ENCODE measurements at regions not wholly inside any gene's neighbourhood (a gene's known extent, or its start where the extent isn't known, plus 50 kb on each side); places are given as distances from the start of the nearest gene placed in this dataset.

- Histone ChIP-seq H3K4me1 (ENCODE audit: control insufficient read depth, extremely low read depth, insufficient read depth, low read length) (no peaks in the 10 kb centered on the region), H3K27me3 (ENCODE audit: control insufficient read depth, extremely low read depth, insufficient read depth, low read length) (peaks cover 7% of the 10 kb centered on the region), H3K4me2 (ENCODE audit: control insufficient read depth, extremely low read depth, insufficient read depth, low read depth, low read length) (no peak overlapping the region), H3K36me3 (ENCODE audit: control insufficient read depth in 2 of 2, extremely low read depth in 1 of 2, insufficient read depth in 2 of 2, low read length in 2 of 2) (no peaks in the 10 kb centered on the region), H3K27ac (ENCODE audit: control insufficient read depth, insufficient read depth, low read length) (no peak overlapping the region), H3K9me3 (ENCODE audit: control insufficient read depth, low read depth, low read length) (no peaks in the 10 kb centered on the region), H3K9me1 (ENCODE audit: control insufficient read depth, extremely low read depth, insufficient read depth, low read length) (no peaks in the 10 kb centered on the region), H3K79me2 (ENCODE audit: control insufficient read depth, insufficient read depth, low read length) (no peaks in the 10 kb centered on the region), H2AFZ (ENCODE audit: control insufficient read depth, low read length) (no peak overlapping the region), H3K9ac (ENCODE audit: control insufficient read depth, extremely low read depth, insufficient read depth, low read length) (no peak overlapping the region), H4K20me1 (ENCODE audit: control insufficient read depth, extremely low read depth, insufficient read depth, low read length) (no peaks in the 10 kb centered on the region), H3K4me3 (ENCODE audit: control insufficient read depth in 2 of 3, extremely low read depth in 1 of 3, insufficient read depth in 2 of 3, low read depth in 1 of 3, low read length in 3 of 3) (no peak overlapping the region)
- dilution Hi-C loops (cut with MboI; ENCODE audit: extremely low pct_ligation_motif_present, low sequenced_read_pairs), result no loop called here
- no peak for TF ChIP-seq EZH2 (IDR thresholded peaks at IDR 0.05; ENCODE audit: low read length)
- TF ChIP-seq CTCF (optimal IDR thresholded peaks at IDR 0.05 in 1 of 3, IDR thresholded peaks at IDR 0.05 in 1 of 3, conservative IDR thresholded peaks at IDR 0.05 in 1 of 3; ENCODE audit: extremely low read depth in 1 of 3, insufficient read depth in 2 of 3, low read length in 3 of 3), result no peak
- no peak for FAIRE-seq
- no peak for DNase-seq (ENCODE audit: low read depth, low spot score)
Measured at GRCh38 chr10:44308935-44309334, 76.0 kb downstream of the CXCL12 start.

GRCh38 chr10:44307691-44308090 is 77.2 kb downstream of the CXCL12 start:
- no peaks in the 10 kb centered on the region for H4K20me1 ChIP-seq (ENCODE audit: control insufficient read depth, extremely low read depth, insufficient read depth, low read length)
- dilution Hi-C loops (cut with MboI; ENCODE audit: extremely low pct_ligation_motif_present, low sequenced_read_pairs), result no loop called here
- no peak overlapping the region for H2AFZ ChIP-seq (ENCODE audit: control insufficient read depth, low read length)
- no peak for TF ChIP-seq CTCF (optimal IDR thresholded peaks at IDR 0.05 in 1 of 3, IDR thresholded peaks at IDR 0.05 in 1 of 3, conservative IDR thresholded peaks at IDR 0.05 in 1 of 3; ENCODE audit: extremely low read depth in 1 of 3, insufficient read depth in 2 of 3, low read length in 3 of 3)
- no peak for TF ChIP-seq EZH2 (IDR thresholded peaks at IDR 0.05; ENCODE audit: low read length)
- no peaks in the 10 kb centered on the region for H3K9me3 ChIP-seq (ENCODE audit: control insufficient read depth, low read depth, low read length)
- H3K9ac ChIP-seq (ENCODE audit: control insufficient read depth, extremely low read depth, insufficient read depth, low read length), result no peak overlapping the region
- no peaks in the 10 kb centered on the region for H3K36me3 ChIP-seq (ENCODE audit: control insufficient read depth in 2 of 2, extremely low read depth in 1 of 2, insufficient read depth in 2 of 2, low read length in 2 of 2)
- H3K4me3 ChIP-seq (ENCODE audit: control insufficient read depth in 2 of 3, extremely low read depth in 1 of 3, insufficient read depth in 2 of 3, low read depth in 1 of 3, low read length in 3 of 3), result no peak overlapping the region
- no peaks in the 10 kb centered on the region for H3K9me1 ChIP-seq (ENCODE audit: control insufficient read depth, extremely low read depth, insufficient read depth, low read length)
- FAIRE-seq (no peak), DNase-seq (ENCODE audit: low read depth, low spot score) (no peak)
- H3K4me2 ChIP-seq (ENCODE audit: control insufficient read depth, extremely low read depth, insufficient read depth, low read depth, low read length), result no peak overlapping the region
- no peaks in the 10 kb centered on the region for H3K4me1 ChIP-seq (ENCODE audit: control insufficient read depth, extremely low read depth, insufficient read depth, low read length)
- no peaks in the 10 kb centered on the region for H3K79me2 ChIP-seq (ENCODE audit: control insufficient read depth, insufficient read depth, low read length)
- peaks cover 7% of the 10 kb centered on the region for H3K27me3 ChIP-seq (ENCODE audit: control insufficient read depth, extremely low read depth, insufficient read depth, low read length)
- H3K27ac ChIP-seq (ENCODE audit: control insufficient read depth, insufficient read depth, low read length), result no peak overlapping the region
